ENCODE measurements at regions not wholly inside any gene's neighbourhood (a gene's known extent, or its start where the extent isn't known, plus 50 kb on each side); places are given as distances from the start of the nearest gene placed in this dataset.

GRCh38 chr3:67819447-67819846 lies 165.0 kb upstream of the SUCLG2 start:
- peak; percentile 13 to 51 for TF ChIP-seq CTCF (IDR thresholded peaks at IDR 0.05; ENCODE audit: insufficient read depth in 1 of 2, low read depth in 1 of 2, low read length in 1 of 2, severe bottlenecking in 1 of 2, unreplicated experiment in 1 of 2)
- BruUV-seq (replicated peaks), result no TSS peak
- peak in 1 of 2 experiments; percentile 9 for DNase-seq
- intact Hi-C loops (cut with micrococcal nuclease; ENCODE audit: unreplicated experiment), result loop anchor here (1.0 to 10.0 kb wide), 3 partner anchors 45 to 1055 kb away; no protein-coding TSS in a partner anchor
- Mint-ChIP-seq H3K4me3 (ENCODE audit: unreplicated experiment) (no peak overlapping the region), H3K36me3 (ENCODE audit: insufficient read depth, unreplicated experiment) (no peaks in the 10 kb centered on the region), H3K4me1 (ENCODE audit: low read depth, unreplicated experiment) (no peaks in the 10 kb centered on the region), H3K27me3 (ENCODE audit: insufficient read depth, unreplicated experiment) (no peaks in the 10 kb centered on the region), H3K27ac (ENCODE audit: unreplicated experiment) (no peak overlapping the region), H3K9me3 (ENCODE audit: unreplicated experiment) (no peaks in the 10 kb centered on the region)
- no peak overlapping the region for H3K4me3 ChIP-seq (ENCODE audit: low read depth, low read length)
- ChIA-PET POLR2A (no interaction called here), CTCF (interaction anchor here (1.1 kb wide), 1 partner anchor 1057 kb away, joined by 5 read pairs; no protein-coding TSS in a partner anchor)
- no peaks in the 10 kb centered on the region for H3K4me1 ChIP-seq
- H3K27me3 ChIP-seq (replicated peaks; ENCODE audit: control insufficient read depth, insufficient read depth, low read length), result no peaks in the 10 kb centered on the region
- no peaks in the 10 kb centered on the region for H3K9me3 ChIP-seq
- no peaks in the 10 kb centered on the region for H3K36me3 ChIP-seq (ENCODE audit: control insufficient read depth, insufficient read depth, low read length)

DNA sequence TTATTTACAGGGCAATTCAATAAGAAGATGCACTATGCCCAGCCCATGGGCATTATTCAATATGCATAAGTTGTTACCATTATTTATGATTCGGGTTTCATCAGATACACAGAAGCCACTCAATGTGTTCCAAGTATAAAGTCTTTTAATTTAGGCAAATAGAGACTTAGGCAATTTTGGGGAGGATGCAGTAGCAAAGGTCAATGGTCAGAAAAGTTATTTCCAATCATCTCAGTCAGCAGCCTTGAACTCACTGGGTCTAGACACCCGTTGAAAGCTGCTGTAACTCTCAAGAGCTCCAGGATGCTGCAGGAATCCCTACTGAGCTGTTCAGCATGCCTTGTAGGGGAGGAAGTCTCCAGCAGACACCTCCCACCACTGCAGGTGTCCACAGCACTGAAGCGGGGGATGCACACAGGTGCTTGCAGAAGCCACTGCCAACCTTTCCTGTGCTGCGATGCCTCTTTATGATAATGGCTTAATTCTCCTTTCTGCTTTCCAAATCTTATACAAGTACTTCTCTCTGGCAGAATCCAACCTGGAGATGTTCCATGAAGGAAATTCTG lies 155.0 kb upstream of the SUCLG2 start:
- POLR2A ChIA-PET, result no interaction called here
- no peaks in the 10 kb centered on the region for H3K27me3 ChIP-seq (replicated peaks; ENCODE audit: control insufficient read depth, insufficient read depth, low read length)
- Mint-ChIP-seq H3K4me3 (ENCODE audit: unreplicated experiment) (no peak overlapping the region), H3K27ac (ENCODE audit: unreplicated experiment) (no peak overlapping the region), H3K9me3 (ENCODE audit: unreplicated experiment) (no peaks in the 10 kb centered on the region), H3K27me3 (ENCODE audit: insufficient read depth, unreplicated experiment) (no peaks in the 10 kb centered on the region), H3K4me1 (ENCODE audit: low read depth, unreplicated experiment) (peaks cover 7% of the 10 kb centered on the region), H3K36me3 (ENCODE audit: insufficient read depth, unreplicated experiment) (no peaks in the 10 kb centered on the region)
- no peak for DNase-seq
- TF ChIP-seq CTCF (IDR thresholded peaks at IDR 0.05; ENCODE audit: insufficient read depth in 1 of 2, low read depth in 1 of 2, low read length in 1 of 2, severe bottlenecking in 1 of 2, unreplicated experiment in 1 of 2), result no peak
- CTCF ChIA-PET, result no interaction called here
- H3K9me3 ChIP-seq, result no peaks in the 10 kb centered on the region
- intact Hi-C loops (cut with micrococcal nuclease; ENCODE audit: unreplicated experiment), result no loop called here
- H3K4me1 ChIP-seq, result no peaks in the 10 kb centered on the region
- BruUV-seq (replicated peaks), result no TSS peak
- no peaks in the 10 kb centered on the region for H3K36me3 ChIP-seq (ENCODE audit: control insufficient read depth, insufficient read depth, low read length)
- H3K4me3 ChIP-seq (ENCODE audit: low read depth, low read length), result no peak overlapping the region

GRCh38 chr3:67808906-67809305 lies 154.5 kb upstream of the SUCLG2 start:
- H3K27me3 Mint-ChIP-seq (ENCODE audit: insufficient read depth, unreplicated experiment), result no peaks in the 10 kb centered on the region

More at GRCh38 chr3:67808906-67809305, 154.5 kb upstream of the SUCLG2 start:
- H3K9me3 Mint-ChIP-seq (ENCODE audit: unreplicated experiment), result no peaks in the 10 kb centered on the region
- intact Hi-C loops (cut with micrococcal nuclease; ENCODE audit: unreplicated experiment), result no loop called here
- no peak for TF ChIP-seq CTCF (IDR thresholded peaks at IDR 0.05; ENCODE audit: insufficient read depth in 1 of 2, low read depth in 1 of 2, low read length in 1 of 2, severe bottlenecking in 1 of 2, unreplicated experiment in 1 of 2)
- BruUV-seq (replicated peaks), result no TSS peak
- no peak overlapping the region for H3K4me3 Mint-ChIP-seq (ENCODE audit: unreplicated experiment)
- H3K4me1 Mint-ChIP-seq (ENCODE audit: low read depth, unreplicated experiment), result peaks cover 7% of the 10 kb centered on the region
- no peak for DNase-seq
- Histone ChIP-seq H3K36me3 (ENCODE audit: control insufficient read depth, insufficient read depth, low read length) (no peaks in the 10 kb centered on the region), H3K9me3 (no peaks in the 10 kb centered on the region), H3K27me3 (replicated peaks; ENCODE audit: control insufficient read depth, insufficient read depth, low read length) (no peaks in the 10 kb centered on the region), H3K4me3 (ENCODE audit: low read depth, low read length) (no peak overlapping the region), H3K4me1 (no peaks in the 10 kb centered on the region)
- ChIA-PET POLR2A (no interaction called here), CTCF (no interaction called here)
- H3K36me3 Mint-ChIP-seq (ENCODE audit: insufficient read depth, unreplicated experiment), result no peaks in the 10 kb centered on the region
- H3K27ac Mint-ChIP-seq (ENCODE audit: unreplicated experiment), result no peak overlapping the region
